IPS-20b (cell line): ENCODE measurements at regions not wholly inside any gene's neighbourhood (a gene's known extent, or its start where the extent isn't known, plus 50 kb on each side); places are given as distances from the start of the nearest gene placed in this dataset.
"Not testable (repeated sequence)": the region's sequence is repeated elsewhere in the genome, so short reads cannot be mapped to it uniquely, and the experiment has no call there.

Experiments used
- H3K27ac ChIP-seq: one replicate; pipeline ENCODE4 v1.5.1; 2013; ENCODE audit warnings: low read length
- H3K27me3 ChIP-seq: 2 replicates; pipeline ENCODE4 v1.6.1; 2013; ENCODE audit warnings: mild to moderate bottlenecking, low read length, inconsistent platforms; ENCODE audit not compliant: insufficient read depth
- H3K36me3 ChIP-seq: 2 replicates; pipeline ENCODE4 v1.6.1; 2013; ENCODE audit warnings: low read depth, mild to moderate bottlenecking, inconsistent platforms, low read length, moderate library complexity; ENCODE audit not compliant: insufficient read depth
- H3K4me1 ChIP-seq: 2 replicates; pipeline ENCODE4 v1.6.1; 2013; ENCODE audit warnings: mild to moderate bottlenecking, control low read depth, inconsistent platforms, low read length, moderate library complexity; ENCODE audit not compliant: insufficient read depth
- H3K4me3 ChIP-seq: 2 replicates; pipeline ENCODE4 v1.5.1; 2013; ENCODE audit warnings: mild to moderate bottlenecking, low read length, inconsistent platforms
- H3K9ac ChIP-seq: 2 replicates; pipeline ENCODE4 v1.6.1; 2013; ENCODE audit warnings: low read depth, mild to moderate bottlenecking, inconsistent platforms, low read length, moderate library complexity
- H3K9me3 ChIP-seq: 2 replicates; pipeline ENCODE4 v1.6.1; 2013; ENCODE audit warnings: mild to moderate bottlenecking, low read depth, low read length, inconsistent platforms; ENCODE audit not compliant: insufficient read depth

- no peak overlapping the region for H3K27ac ChIP-seq
- no peak overlapping the region for H3K4me3 ChIP-seq
- no peaks in the 10 kb centered on the region for H3K4me1 ChIP-seq
- no peaks in the 10 kb centered on the region for H3K27me3 ChIP-seq
- H3K9ac ChIP-seq = no peak overlapping the region
- no peaks in the 10 kb centered on the region for H3K36me3 ChIP-seq
- no peaks in the 10 kb centered on the region for H3K9me3 ChIP-seq
Measured at GRCh38 chr4:116639070-116639577, 446.3 kb downstream of the TRAM1L1 start.

GRCh38 chr4:116638592-116638991, 446.8 kb downstream of the TRAM1L1 start:
- Histone ChIP-seq H3K4me1 (no peaks in the 10 kb centered on the region), H3K9me3 (no peaks in the 10 kb centered on the region), H3K9ac (no peak overlapping the region), H3K36me3 (no peaks in the 10 kb centered on the region), H3K27ac (no peak overlapping the region), H3K27me3 (no peaks in the 10 kb centered on the region), H3K4me3 (no peak overlapping the region)

GRCh38 chr4:116636917-116637316, 448.5 kb downstream of the TRAM1L1 start:
- Histone ChIP-seq H3K27me3 (no peaks in the 10 kb centered on the region), H3K36me3 (no peaks in the 10 kb centered on the region), H3K9ac (no peak overlapping the region), H3K4me3 (no peak overlapping the region), H3K27ac (no peak overlapping the region), H3K9me3 (no peaks in the 10 kb centered on the region), H3K4me1 (no peaks in the 10 kb centered on the region)

DNA sequence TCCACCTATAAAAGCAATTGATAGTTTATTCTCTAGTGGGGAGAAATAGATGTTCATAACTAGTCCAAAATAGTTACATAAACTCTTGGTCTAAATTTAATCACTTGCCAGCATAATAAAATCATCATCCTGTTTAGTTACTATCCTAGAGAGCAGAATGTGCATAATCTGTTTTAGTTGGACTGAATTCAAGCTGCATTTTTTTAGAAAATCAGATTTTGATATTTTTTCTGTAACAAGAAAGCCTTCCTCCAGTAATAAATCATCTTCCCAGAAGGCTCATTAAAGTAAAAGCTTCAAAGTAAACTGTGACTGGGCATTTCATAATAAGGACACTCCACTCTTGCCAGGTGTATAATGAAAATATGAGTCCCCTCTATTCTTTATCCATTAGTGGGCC, 453.1 kb downstream of the TRAM1L1 start:
- no peak overlapping the region for H3K4me3 ChIP-seq
- H3K27ac ChIP-seq = no peak overlapping the region
- H3K27me3 ChIP-seq = no peaks in the 10 kb centered on the region
- H3K36me3 ChIP-seq = no peaks in the 10 kb centered on the region
- no peak overlapping the region for H3K9ac ChIP-seq
- H3K4me1 ChIP-seq = no peaks in the 10 kb centered on the region
- no peaks in the 10 kb centered on the region for H3K9me3 ChIP-seq

DNA sequence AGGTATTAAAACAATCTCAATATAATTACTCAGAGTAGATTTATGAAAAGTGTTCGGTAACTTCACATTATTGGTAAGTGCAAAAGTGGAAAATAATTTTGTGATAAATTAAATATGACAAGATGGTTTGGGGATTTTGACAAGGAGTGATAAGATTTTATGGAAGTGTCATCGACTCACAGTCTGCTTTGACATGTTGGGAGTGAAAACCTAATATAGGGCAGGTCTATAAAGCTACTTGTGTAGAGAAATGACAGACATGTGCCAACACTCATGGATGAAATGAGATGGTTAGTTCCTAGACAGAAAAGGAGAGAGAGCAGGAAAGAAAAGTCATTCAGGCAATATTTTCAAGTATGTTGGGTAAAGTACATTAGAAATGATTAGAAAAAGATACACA, 456.8 kb downstream of the TRAM1L1 start:
- Histone ChIP-seq H3K27ac (no peak overlapping the region), H3K36me3 (no peaks in the 10 kb centered on the region), H3K9me3 (no peaks in the 10 kb centered on the region), H3K4me1 (no peaks in the 10 kb centered on the region), H3K27me3 (no peaks in the 10 kb centered on the region), H3K9ac (no peak overlapping the region), H3K4me3 (no peak overlapping the region)

GRCh38 chr4:116627545-116627944, 457.8 kb downstream of the TRAM1L1 start:
- Histone ChIP-seq H3K9ac (no peak overlapping the region), H3K4me3 (no peak overlapping the region), H3K4me1 (no peaks in the 10 kb centered on the region), H3K9me3 (no peaks in the 10 kb centered on the region), H3K27ac (no peak overlapping the region), H3K27me3 (no peaks in the 10 kb centered on the region), H3K36me3 (no peaks in the 10 kb centered on the region)

GRCh38 chr4:116619508-116619907, 465.9 kb downstream of the TRAM1L1 start:
- H3K4me3 ChIP-seq, H3K9me3 ChIP-seq, H3K27me3 ChIP-seq, H3K36me3 ChIP-seq, H3K27ac ChIP-seq, H3K4me1 ChIP-seq, H3K9ac ChIP-seq: not testable (repeated sequence)

DNA sequence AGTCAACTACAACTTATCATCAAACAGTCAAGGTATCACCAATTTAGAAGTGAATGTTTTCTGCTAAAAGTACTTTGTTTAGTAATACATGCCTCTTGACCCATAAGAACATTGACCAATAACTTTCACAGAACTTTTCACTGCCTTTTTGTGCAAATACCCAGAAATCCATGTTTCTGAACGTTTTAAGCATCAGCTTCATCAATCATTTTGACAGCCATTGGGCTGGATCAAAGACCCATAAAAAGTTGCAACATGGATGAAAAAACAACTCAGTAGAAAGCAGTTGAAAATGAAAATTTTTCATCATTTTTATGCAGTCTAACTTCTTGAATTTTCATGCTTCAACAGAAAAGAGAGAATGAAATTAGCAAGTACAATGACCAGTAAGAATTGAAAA, 466.7 kb downstream of the TRAM1L1 start:
- no peaks in the 10 kb centered on the region for H3K36me3 ChIP-seq
- no peak overlapping the region for H3K27ac ChIP-seq
- H3K27me3 ChIP-seq = no peaks in the 10 kb centered on the region
- no peaks in the 10 kb centered on the region for H3K4me1 ChIP-seq
- H3K4me3 ChIP-seq = no peak overlapping the region
- no peaks in the 10 kb centered on the region for H3K9me3 ChIP-seq
- H3K9ac ChIP-seq = no peak overlapping the region

DNA sequence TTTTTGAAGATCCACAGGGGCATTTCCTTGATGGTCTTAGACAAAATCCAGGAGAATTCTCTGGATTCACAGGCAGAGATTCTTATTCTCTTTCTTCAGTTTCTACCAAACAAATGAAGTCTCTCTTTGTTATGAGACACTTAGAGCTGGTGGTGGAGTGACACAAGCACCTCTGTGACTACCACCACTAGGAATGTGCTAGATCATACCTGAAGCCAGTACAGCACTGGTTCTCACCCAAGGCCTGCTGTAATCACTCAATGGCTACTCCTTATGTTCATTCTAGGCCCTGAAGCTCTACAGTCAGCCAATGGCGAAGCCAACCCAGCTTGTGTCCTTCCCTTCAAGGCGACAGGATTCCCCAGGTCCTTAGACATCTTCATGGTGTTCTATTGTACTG, 482.3 kb downstream of the TRAM1L1 start:
- Histone ChIP-seq H3K9me3 (no peaks in the 10 kb centered on the region), H3K4me3 (no peak overlapping the region), H3K36me3 (no peaks in the 10 kb centered on the region), H3K27me3 (no peaks in the 10 kb centered on the region), H3K27ac (no peak overlapping the region), H3K9ac (no peak overlapping the region), H3K4me1 (no peaks in the 10 kb centered on the region)

GRCh38 chr4:116599859-116600258, 485.5 kb downstream of the TRAM1L1 start:
- Histone ChIP-seq H3K27ac (no peak overlapping the region), H3K4me3 (no peak overlapping the region), H3K4me1 (no peaks in the 10 kb centered on the region), H3K9me3 (no peaks in the 10 kb centered on the region), H3K27me3 (no peaks in the 10 kb centered on the region), H3K9ac (no peak overlapping the region), H3K36me3 (no peaks in the 10 kb centered on the region)

DNA sequence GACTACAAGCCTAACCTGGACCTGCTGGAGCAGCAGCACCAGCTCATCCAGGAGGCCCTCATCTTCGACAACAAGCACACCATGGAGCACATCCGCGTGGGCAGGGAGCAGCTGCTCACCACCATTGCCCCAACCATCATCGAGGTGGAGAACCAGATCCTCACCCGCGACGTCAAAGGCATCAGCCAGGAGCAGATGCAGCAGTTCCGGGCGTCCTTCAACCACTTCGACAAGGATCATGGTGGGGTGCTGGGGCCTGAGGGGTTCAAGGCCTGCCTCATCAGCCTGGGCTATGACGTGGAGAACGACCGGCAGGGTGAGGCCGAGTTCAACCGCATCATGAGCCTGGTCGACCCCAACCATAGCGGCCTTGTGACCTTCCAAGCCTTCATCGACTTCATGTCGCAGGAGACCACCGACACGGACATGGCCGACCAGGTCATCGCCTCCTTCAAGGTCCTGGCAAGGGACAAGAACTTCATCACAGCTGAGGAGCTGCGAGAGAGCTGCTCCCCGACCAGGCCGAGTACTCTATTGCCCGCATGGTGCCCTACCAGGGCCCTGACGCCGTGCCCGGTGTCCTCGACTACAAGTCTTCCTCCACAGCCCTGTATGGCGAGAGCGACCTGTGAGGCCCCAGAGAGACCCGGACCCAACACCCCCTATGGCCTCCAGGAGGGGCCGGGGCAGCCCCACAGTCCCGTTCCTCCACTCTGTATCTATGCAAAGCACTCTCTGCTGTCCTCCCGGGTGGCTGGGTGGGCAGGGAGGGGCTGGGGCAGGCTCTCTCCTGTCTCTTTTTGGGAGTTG, 486.2 kb downstream of the TRAM1L1 start:
- no peaks in the 10 kb centered on the region for H3K9me3 ChIP-seq
- H3K36me3 ChIP-seq = no peaks in the 10 kb centered on the region
- no peaks in the 10 kb centered on the region for H3K4me1 ChIP-seq
- no peaks in the 10 kb centered on the region for H3K27me3 ChIP-seq
- H3K9ac ChIP-seq = no peak overlapping the region
- H3K27ac ChIP-seq = no peak overlapping the region
- H3K4me3 ChIP-seq = no peak overlapping the region

DNA sequence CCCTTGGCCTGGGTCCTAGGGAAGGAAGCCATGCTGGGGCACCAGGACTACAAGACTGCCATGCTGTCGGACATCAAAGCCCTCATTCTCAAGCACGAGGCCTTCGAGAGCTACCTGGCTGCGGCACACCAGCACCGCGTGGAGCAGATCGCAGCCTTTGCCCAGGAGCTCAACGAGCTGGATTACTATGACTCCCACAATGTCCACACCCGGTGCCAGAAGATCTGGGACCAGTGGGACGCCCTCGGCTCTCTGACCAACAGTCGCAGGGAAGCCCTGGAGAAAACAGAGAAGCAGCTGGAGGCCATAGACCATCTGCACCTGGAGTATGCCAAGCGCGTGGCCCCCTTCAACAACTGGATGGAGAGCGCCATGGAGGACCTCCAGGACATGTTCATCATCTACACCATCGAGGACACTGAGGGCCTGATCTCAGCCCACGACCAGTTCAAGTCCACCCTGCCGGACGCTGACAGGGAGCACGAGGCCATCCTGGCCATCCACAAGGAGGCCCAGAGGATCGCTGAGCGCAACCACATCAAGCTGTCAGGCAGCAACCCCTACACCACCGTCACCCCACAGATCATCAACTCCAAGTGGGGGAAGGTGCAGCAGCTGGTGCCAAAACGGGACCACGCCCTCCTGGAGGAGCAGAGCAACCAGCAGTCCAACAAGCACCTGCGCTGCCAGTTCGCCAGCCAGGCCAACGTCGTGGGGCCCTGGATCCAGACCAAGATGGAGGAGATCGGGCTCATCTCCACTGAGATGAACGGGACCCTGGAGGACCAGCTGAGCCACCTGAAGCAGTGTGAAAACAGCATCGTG, 487.0 kb downstream of the TRAM1L1 start:
- H3K9me3 ChIP-seq = no peaks in the 10 kb centered on the region

More for the DNA sequence above, 487.0 kb downstream of the TRAM1L1 start:
- no peak overlapping the region for H3K9ac ChIP-seq
- H3K27ac ChIP-seq = no peak overlapping the region
- H3K27me3 ChIP-seq = no peaks in the 10 kb centered on the region
- no peaks in the 10 kb centered on the region for H3K4me1 ChIP-seq
- H3K4me3 ChIP-seq = no peak overlapping the region
- no peaks in the 10 kb centered on the region for H3K36me3 ChIP-seq
